GM12878 (cell line): ENCODE measurements at regions not wholly inside any gene's neighbourhood (a gene's known extent, or its start where the extent isn't known, plus 50 kb on each side); places are given as distances from the start of the nearest gene placed in this dataset.

Experiments
- ATAC-seq: fragments of 200-7000 bp; cut with Tn5 transposase; 3 replicates; pipeline ENCODE4 v1.9.1; 2020; ENCODE audit warnings: mild to moderate bottlenecking, moderate library complexity
- BruUV-seq: library from RNA; stranded (reverse); fragments of 400-500 nt; replicated peaks from 2 replicates; lab custom pipeline; 2021; lab: Mats Ljungman, UMichigan
- CTCF ChIA-PET: fragments of 300-600 bp; sonication (Branson Sonifier 250); formaldehyde crosslinking; extraction: SDS; loops from one replicate; lab custom pipeline; 2021; ENCODE audit warnings: inconsistent platforms; lab: Yijun Ruan, JAX
- POLR2A ChIA-PET: fragments of 350-600 bp; formaldehyde crosslinking; extraction: SDS; loops from one replicate; lab custom pipeline; 2021; ENCODE audit warnings: inconsistent platforms; lab: Charles Lee
- RAD21 ChIA-PET: fragments of 300-600 bp; sonication (Branson Sonifier 250); formaldehyde crosslinking; loops from one replicate; lab custom pipeline; 2023; ENCODE audit warnings: antibody characterized with exemption; ENCODE audit not compliant: unreplicated experiment; lab: Charles Lee
- SMC1A ChIA-PET: fragments of 300-600 bp; sonication (Branson Sonifier 250); formaldehyde crosslinking; loops from one replicate; lab custom pipeline; 2023; ENCODE audit not compliant: unreplicated experiment, uncharacterized antibody; lab: Charles Lee
- DNase-seq: peaks from one replicate; pipeline ENCODE4 v3.0.0-alpha.2; 2011; ENCODE audit warnings: low read depth, low spot score
- FAIRE-seq: peaks from 3 replicates; lab custom pipeline; 2011; peaks lifted over from hg19 to GRCh38; lab: Jason Lieb, UNC
- H2AFZ ChIP-seq: 2 replicates; pipeline ENCODE4 v1.6.0; 2011; ENCODE audit warnings: low read depth, low read length, control low read depth; ENCODE audit not compliant: control insufficient read depth
- H3K27ac ChIP-seq: 2 replicates; pipeline ENCODE4 v1.5.1; 2011; ENCODE audit warnings: control low read depth; ENCODE audit not compliant: control insufficient read depth, insufficient read depth
- H3K27me3 ChIP-seq, 2 experiments: replicated peaks in 1 of 2; 2 replicates each; pipeline versions ENCODE4 v1.6.0 to v1.6.1; 2011; ENCODE audit warnings: low read length in 1 of 2; ENCODE audit not compliant: control insufficient read depth in 2 of 2, insufficient read depth in 2 of 2
- H3K36me3 ChIP-seq, 2 experiments: 2 replicates each; pipeline ENCODE4 v1.5.1; 2011; ENCODE audit warnings: low read length in 1 of 2; ENCODE audit not compliant: control insufficient read depth in 2 of 2, insufficient read depth in 2 of 2
- H3K4me1 ChIP-seq: 2 replicates; pipeline ENCODE4 v1.6.1; 2011; ENCODE audit warnings: mild to moderate bottlenecking, low read length, moderate library complexity, mixed read lengths; ENCODE audit not compliant: control insufficient read depth, insufficient read depth
- H3K4me2 ChIP-seq: 2 replicates; pipeline ENCODE4 v1.6.0; 2011; ENCODE audit warnings: control low read depth; ENCODE audit not compliant: control insufficient read depth, insufficient read depth
- H3K4me3 ChIP-seq: fragments of 200-600 bp; sonication (generic); 2 replicates; pipeline ENCODE4 v1.5.1; 2016
- H3K79me2 ChIP-seq: 2 replicates; pipeline ENCODE4 v1.6.0; 2011; ENCODE audit warnings: low read length; ENCODE audit not compliant: control insufficient read depth, insufficient read depth
- H3K9ac ChIP-seq: 2 replicates; pipeline ENCODE4 v1.8.0; 2011; ENCODE audit warnings: low read length, control low read depth, mixed read lengths; ENCODE audit not compliant: control insufficient read depth, insufficient read depth
- H3K9me3 ChIP-seq: replicated peaks from 3 replicates; pipeline ENCODE4 v1.5.1; 2011; ENCODE audit warnings: mild to moderate bottlenecking, low read length; ENCODE audit not compliant: control insufficient read depth, insufficient read depth
- H4K20me1 ChIP-seq: 2 replicates; pipeline ENCODE4 v1.6.0; 2011; ENCODE audit not compliant: control insufficient read depth, insufficient read depth
- CEBPB ChIP-seq, 2 experiments: fragments of 150-350 bp in 1 of 2; IDR thresholded peaks; 2 replicates each; pipeline ENCODE4 v1.6.1; 2012 to 2014; ENCODE audit warnings: low read depth in 2 of 2, low read length in 2 of 2, borderline replicate concordance in 1 of 2, inconsistent platforms in 1 of 2
- HCFC1 ChIP-seq: fragments of 150-350 bp; IDR thresholded peaks from 2 replicates; pipeline ENCODE4 v1.6.1; 2014; ENCODE audit warnings: low read length
- LARP7 ChIP-seq: fragments of 450-650 bp; IDR thresholded peaks from 2 replicates; pipeline ENCODE4 v1.6.1; 2017; ENCODE audit warnings: mild to moderate bottlenecking
- MEF2A ChIP-seq: IDR thresholded peaks from 2 replicates; pipeline ENCODE4 v1.6.1; 2011; ENCODE audit warnings: low read depth, mild to moderate bottlenecking, low read length, moderate library complexity; ENCODE audit not compliant: insufficient read depth
- POLR2AphosphoS5 ChIP-seq: IDR thresholded peaks from 2 replicates; pipeline ENCODE4 v1.6.1; 2011; ENCODE audit warnings: mild to moderate bottlenecking, low read length, inconsistent platforms
- ZZZ3 ChIP-seq: IDR thresholded peaks from 2 replicates; pipeline ENCODE4 v1.6.1; 2011; ENCODE audit warnings: low read depth; ENCODE audit not compliant: control insufficient read depth, insufficient read length
- WGBS: methylation state at CpG from one replicate; pipeline ENCODE4 v1.1.6; 2016; ENCODE audit warnings: low lambda C conversion rate; ENCODE audit not compliant: insufficient replicate concordance, insufficient coverage; ENCODE audit errors: missing lambda C conversion rate; 5-methylcytosine and 5-hydroxymethylcytosine counted together
- in situ Hi-C: fragments of 300-500 bp; cut with MboI; formaldehyde crosslinking; loops from 9 replicates; pipeline ENCODE4 v1.14.3; 2018; ENCODE audit warnings: mixed read lengths
- intact Hi-C: fragments of 100-400 bp; cut with micrococcal nuclease; formaldehyde crosslinking; loops from one replicate; pipeline ENCODE4 v1.14.2; 2022; ENCODE audit not compliant: unreplicated experiment
- TF ChIP-seq, protein P1 (sequence below): fragments of 150-350 bp; IDR thresholded peaks from 2 replicates; pipeline ENCODE4 v1.6.1; 2014; ENCODE audit warnings: mild to moderate bottlenecking, low read depth, low read length

DNA sequence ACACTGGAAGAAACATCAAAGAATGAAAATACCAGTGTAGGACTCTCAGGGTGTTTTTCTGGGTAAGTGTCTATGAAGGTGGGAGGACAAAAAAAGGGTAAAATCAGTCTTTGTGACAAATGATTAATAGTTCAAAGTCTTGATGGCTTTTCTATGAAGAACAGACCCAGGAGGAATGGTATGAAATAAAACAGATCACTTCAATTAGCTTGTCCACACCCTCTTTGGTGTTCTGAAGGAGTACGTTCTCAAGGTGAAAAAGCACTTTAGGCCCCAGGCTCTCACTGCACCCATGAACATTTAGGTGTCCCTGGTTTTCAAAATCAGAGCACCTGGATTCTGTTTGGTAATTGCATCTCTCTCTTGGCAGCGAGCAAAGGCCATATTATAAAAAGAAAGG lies 383.6 kb upstream of the NR2F2 start:
- RAD21 ChIA-PET, result interaction anchor here (0.7 kb wide), 1 partner anchor 111 kb away, joined by 3 read pairs; no protein-coding TSS in a partner anchor
- intact Hi-C loops, result no loop called here
- no TSS peak for BruUV-seq
- H3K36me3 ChIP-seq, result no peaks in the 10 kb centered on the region
- no peaks in the 10 kb centered on the region for H3K79me2 ChIP-seq
- 51% methylated on average over 2 of the region's 2 CpGs for WGBS
- TF ChIP-seq MEF2A, result no peak
- TF ChIP-seq POLR2AphosphoS5, result no peak
- no peak for TF ChIP-seq LARP7
- no peak for TF ChIP-seq ZZZ3
- no peak for TF ChIP-seq HCFC1
- TF ChIP-seq, protein P1, sequence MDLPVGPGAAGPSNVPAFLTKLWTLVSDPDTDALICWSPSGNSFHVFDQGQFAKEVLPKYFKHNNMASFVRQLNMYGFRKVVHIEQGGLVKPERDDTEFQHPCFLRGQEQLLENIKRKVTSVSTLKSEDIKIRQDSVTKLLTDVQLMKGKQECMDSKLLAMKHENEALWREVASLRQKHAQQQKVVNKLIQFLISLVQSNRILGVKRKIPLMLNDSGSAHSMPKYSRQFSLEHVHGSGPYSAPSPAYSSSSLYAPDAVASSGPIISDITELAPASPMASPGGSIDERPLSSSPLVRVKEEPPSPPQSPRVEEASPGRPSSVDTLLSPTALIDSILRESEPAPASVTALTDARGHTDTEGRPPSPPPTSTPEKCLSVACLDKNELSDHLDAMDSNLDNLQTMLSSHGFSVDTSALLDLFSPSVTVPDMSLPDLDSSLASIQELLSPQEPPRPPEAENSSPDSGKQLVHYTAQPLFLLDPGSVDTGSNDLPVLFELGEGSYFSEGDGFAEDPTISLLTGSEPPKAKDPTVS, result no peak
- TF ChIP-seq CEBPB (IDR thresholded peaks at IDR 0.05; ENCODE audit: borderline replicate concordance in 1 of 2, low read depth in 2 of 2, low read length in 2 of 2), result no peak
- TF ChIP-seq, all 136 proteins: peak for 0
- Histone ChIP-seq H2AFZ (no peak overlapping the region), H3K4me1 (no peaks in the 10 kb centered on the region), H3K9ac (no peak overlapping the region), H4K20me1 (no peaks in the 10 kb centered on the region), H3K9me3 (no peaks in the 10 kb centered on the region; the same call in 2 of the 3 replicates), H3K27me3 (no peaks in the 10 kb centered on the region), H3K4me3 (no peak overlapping the region), H3K4me2 (no peak overlapping the region), H3K27ac (no peak overlapping the region)
- DNase-seq (no peak), FAIRE-seq (no peak), ATAC-seq (no peak)
- ChIA-PET SMC1A (interaction anchor here (1.0 kb wide), 1 partner anchor 104 kb away, joined by 3 read pairs; no protein-coding TSS in a partner anchor), CTCF (interaction anchor here (0.7 to 0.8 kb wide), 2 partner anchors 11 to 477 kb away, joined by 3 read pairs; no protein-coding TSS in a partner anchor), POLR2A (no interaction called here)
- in situ Hi-C loops, result no loop called here
